HEK293 (cell line): ENCODE measurements at regions not wholly inside any gene's neighbourhood (a gene's known extent, or its start where the extent isn't known, plus 50 kb on each side); places are given as distances from the start of the nearest gene placed in this dataset.

Source experiments
- CTCF ChIA-PET: fragments of 350-600 bp; formaldehyde crosslinking; extraction: SDS; loops from one replicate; lab custom pipeline; 2021; ENCODE audit warnings: antibody characterized with exemption; lab: Yijun Ruan, JAX
- POLR2A ChIA-PET: fragments of 300-600 bp; formaldehyde crosslinking; extraction: SDS; loops from one replicate; lab custom pipeline; 2020; ENCODE audit warnings: antibody characterized with exemption, inconsistent platforms; lab: Yijun Ruan, JAX
- H3K27ac ChIP-seq: fragments of 200-500 bp; sonication (Bioruptor generic); 2 replicates; pipeline ENCODE4 v1.5.1; 2014; ENCODE audit warnings: low read depth, low read length, control low read depth, inconsistent platforms; ENCODE audit errors: extremely low read depth
- H3K36me3 ChIP-seq, 2 experiments: fragments of 200-500 bp in 1 of 2; sonication (Bioruptor generic) in 1 of 2; 1 replicate in 1 of 2; 2 replicates in 1 of 2; pipeline ENCODE4 v1.5.1; 2014 to 2017; ENCODE audit warnings: inconsistent platforms in 2 of 2, low read length in 2 of 2; ENCODE audit not compliant: control insufficient read depth in 2 of 2, insufficient read depth in 1 of 2
- H3K4me1 ChIP-seq: fragments of 200-500 bp; sonication (Bioruptor generic); 2 replicates; pipeline ENCODE4 v1.5.1; 2014; ENCODE audit warnings: mild to moderate bottlenecking, low read length, inconsistent platforms; ENCODE audit not compliant: control insufficient read depth, insufficient read depth
- H3K4me3 ChIP-seq: 2 replicates; pipeline ENCODE4 v1.5.1; 2011; ENCODE audit warnings: low read depth, mild to moderate bottlenecking, control low read depth, low read length, moderate library complexity
- H3K9me3 ChIP-seq: fragments of 200-500 bp; sonication (Bioruptor generic); 2 replicates; pipeline ENCODE4 v1.5.1; 2014; ENCODE audit warnings: low read depth, low read length, inconsistent platforms; ENCODE audit not compliant: control insufficient read depth, insufficient read depth
- BCL11A ChIP-seq: fragments of 450-650 bp; formaldehyde crosslinking; IDR thresholded peaks from 2 replicates; pipeline ENCODE4 v1.5.1; 2016; ENCODE audit warnings: low read depth, missing biosample characterization, missing genetic modification characterization
- GLIS1 ChIP-seq: fragments of 450-650 bp; formaldehyde crosslinking; IDR thresholded peaks from 2 replicates; pipeline ENCODE4 v1.5.1; 2016; ENCODE audit warnings: missing biosample characterization, missing genetic modification characterization
- SCRT2 ChIP-seq: fragments of 450-650 bp; formaldehyde crosslinking; IDR thresholded peaks from 2 replicates; pipeline ENCODE4 v1.5.1; 2016; ENCODE audit warnings: missing biosample characterization, missing genetic modification characterization
- SETDB1 ChIP-seq: IDR thresholded peaks from one replicate; pipeline ENCODE4 v1.6.1; 2017; ENCODE audit warnings: mild to moderate bottlenecking, low read length, moderate library complexity, mixed read lengths; ENCODE audit not compliant: insufficient read length
- SP3 ChIP-seq: fragments of 450-650 bp; formaldehyde crosslinking; IDR thresholded peaks from 2 replicates; pipeline ENCODE4 v1.5.1; 2016; ENCODE audit warnings: missing biosample characterization, missing genetic modification characterization
- SP7 ChIP-seq: fragments of 450-650 bp; formaldehyde crosslinking; IDR thresholded peaks from 2 replicates; pipeline ENCODE4 v1.5.1; 2016; ENCODE audit warnings: missing biosample characterization, missing genetic modification characterization
- ZFHX2 ChIP-seq: fragments of 450-650 bp; formaldehyde crosslinking; conservative IDR thresholded peaks from 2 replicates; pipeline ENCODE4 v1.5.1; 2016; ENCODE audit warnings: missing biosample characterization, missing genetic modification characterization
- ZFP37 ChIP-seq: fragments of 450-650 bp; formaldehyde crosslinking; IDR thresholded peaks from 2 replicates; pipeline ENCODE4 v1.5.1; 2016; ENCODE audit warnings: missing biosample characterization, missing genetic modification characterization
- ZNF121 ChIP-seq: fragments of 450-650 bp; formaldehyde crosslinking; IDR thresholded peaks from 2 replicates; pipeline ENCODE4 v1.5.1; 2016; ENCODE audit warnings: missing biosample characterization, missing genetic modification characterization
- ZNF140 ChIP-seq: fragments of 450-650 bp; formaldehyde crosslinking; IDR thresholded peaks from 2 replicates; pipeline ENCODE4 v1.5.1; 2016; ENCODE audit warnings: missing biosample characterization, missing genetic modification characterization
- ZNF274 ChIP-seq, 2 experiments: fragments of 200-500 bp in 1 of 2; fragments of 450-650 bp in 1 of 2; sonication (Bioruptor generic) in 1 of 2; formaldehyde crosslinking in 1 of 2; IDR thresholded peaks; 2 replicates each; pipeline versions ENCODE4 v1.5.1 to v1.6.1; 2014 to 2016; ENCODE audit warnings: borderline replicate concordance in 1 of 2, inconsistent platforms in 1 of 2, low read length in 1 of 2, missing biosample characterization in 1 of 2, missing genetic modification characterization in 1 of 2
- ZNF473 ChIP-seq: fragments of 450-650 bp; formaldehyde crosslinking; IDR thresholded peaks from 2 replicates; pipeline ENCODE4 v1.5.1; 2017; ENCODE audit warnings: missing biosample characterization, missing genetic modification characterization
- ZNF549 ChIP-seq: fragments of 450-650 bp; IDR thresholded peaks from 2 replicates; pipeline ENCODE4 v1.5.1; 2018; ENCODE audit warnings: missing biosample characterization, missing genetic modification characterization, mild to moderate bottlenecking, inconsistent platforms, moderate library complexity
- ZNF560 ChIP-seq: fragments of 450-650 bp; formaldehyde crosslinking; IDR thresholded peaks from 2 replicates; pipeline ENCODE4 v1.5.1; 2017; ENCODE audit warnings: missing biosample characterization, missing genetic modification characterization, borderline replicate concordance
- ZNF654 ChIP-seq: fragments of 450-650 bp; formaldehyde crosslinking; IDR thresholded peaks from 2 replicates; pipeline ENCODE4 v1.5.1; 2016; ENCODE audit warnings: low read depth, missing biosample characterization, missing genetic modification characterization
- ZSCAN30 ChIP-seq: fragments of 450-650 bp; IDR thresholded peaks from 2 replicates; pipeline ENCODE4 v1.5.1; 2018; ENCODE audit warnings: missing biosample characterization, mild to moderate bottlenecking, missing genetic modification characterization, moderate library complexity
- TF ChIP-seq, protein P1 (sequence below): fragments of 450-650 bp; formaldehyde crosslinking; IDR thresholded peaks from 2 replicates; pipeline ENCODE4 v1.5.1; 2016; ENCODE audit warnings: missing biosample characterization, missing genetic modification characterization
- TF ChIP-seq, protein P2 (sequence below): fragments of 450-650 bp; formaldehyde crosslinking; conservative IDR thresholded peaks from 2 replicates; pipeline ENCODE4 v1.5.1; 2016; ENCODE audit warnings: low read depth, missing biosample characterization, missing genetic modification characterization

DNA sequence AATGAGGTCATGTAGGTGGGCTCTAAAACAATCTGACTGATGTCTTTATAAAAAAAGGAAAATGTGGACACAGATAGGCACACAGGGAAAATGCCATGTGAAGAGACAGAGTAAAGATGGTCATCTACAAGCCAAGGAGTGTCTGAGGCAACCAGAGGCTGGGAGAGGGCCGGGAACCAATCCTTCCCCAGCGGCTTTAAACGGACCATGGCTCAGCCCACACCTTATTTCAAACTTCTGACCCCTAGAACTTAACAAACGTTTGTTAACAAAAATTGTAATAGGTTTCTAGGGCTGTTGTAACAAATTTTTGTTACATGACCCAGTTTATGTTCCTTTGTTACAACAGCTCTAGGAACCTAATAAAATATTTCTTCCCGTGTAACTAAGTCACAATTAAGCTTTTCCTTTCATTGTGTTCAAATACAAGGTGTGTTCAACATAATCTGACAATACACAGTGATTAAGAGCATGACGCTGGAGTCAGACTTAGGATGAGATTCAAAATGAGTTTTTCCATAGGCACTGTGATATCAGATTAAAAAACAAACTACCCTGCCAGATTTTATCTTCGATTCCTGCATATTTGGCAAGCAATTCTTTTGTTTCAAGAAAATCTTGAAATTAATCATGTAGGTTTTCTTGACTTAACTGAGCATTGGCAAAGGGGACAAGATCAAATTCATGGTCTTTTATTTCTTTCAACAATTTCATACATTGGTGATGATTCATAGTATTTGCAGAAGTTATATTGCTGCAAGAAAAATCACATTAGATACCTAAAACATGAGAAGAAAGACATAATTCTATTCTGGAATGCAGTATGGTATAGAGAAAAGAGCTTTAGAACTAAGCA lies 169.5 kb upstream of the RIPOR2 start:
- TF ChIP-seq SP3 (tag by site-specific recombination) (no peak), ZNF549 (tag by site-specific recombination) (no peak), ZNF654 (no peak), ZNF274 (IDR thresholded peaks at IDR 0.05; ENCODE audit: low read length) (no peak), ZNF274 (tag by site-specific recombination; IDR thresholded peaks at IDR 0.05; ENCODE audit: borderline replicate concordance) (no peak), ZNF140 (no peak), ZFHX2 (tag by site-specific recombination) (no peak), ZSCAN30 (tag by site-specific recombination) (no peak), SCRT2 (tag by site-specific recombination) (no peak)
- ChIA-PET CTCF (no interaction called here), POLR2A (no interaction called here)
- Histone ChIP-seq H3K27ac (no peak overlapping the region), H3K4me3 (no peak overlapping the region), H3K9me3 (no peaks in the 10 kb centered on the region), H3K36me3 (no peaks in the 10 kb centered on the region), H3K4me1 (no peaks in the 10 kb centered on the region; the same call in 1 of the 2 replicates)

GRCh38 chr6:25107218-25107617 lies 171.5 kb upstream of the RIPOR2 start:
- POLR2A ChIA-PET, result no interaction called here
- H3K9me3 ChIP-seq, result no peaks in the 10 kb centered on the region
- no peak for TF ChIP-seq BCL11A (tag by site-specific recombination)
- TF ChIP-seq SP7, result no peak
- TF ChIP-seq, protein P1, sequence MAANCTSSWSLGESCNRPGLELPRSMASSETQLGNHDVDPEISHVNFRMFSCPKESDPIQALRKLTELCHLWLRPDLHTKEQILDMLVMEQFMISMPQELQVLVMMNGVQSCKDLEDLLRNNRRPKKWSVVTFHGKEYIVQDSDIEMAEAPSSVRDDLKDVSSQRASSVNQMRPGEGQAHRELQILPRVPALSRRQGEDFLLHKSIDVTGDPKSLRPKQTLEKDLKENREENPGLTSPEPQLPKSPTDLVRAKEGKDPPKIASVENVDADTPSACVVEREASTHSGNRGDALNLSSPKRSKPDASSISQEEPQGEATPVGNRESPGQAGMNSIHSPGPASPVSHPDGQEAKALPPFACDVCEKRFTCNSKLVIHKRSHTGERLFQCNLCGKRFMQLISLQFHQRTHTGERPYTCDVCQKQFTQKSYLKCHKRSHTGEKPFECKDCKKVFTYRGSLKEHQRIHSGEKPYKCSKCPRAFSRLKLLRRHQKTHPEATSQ (tag by site-specific recombination), result no peak
- no peak for TF ChIP-seq ZNF560 (tag by site-specific recombination)
- no peak for TF ChIP-seq ZNF121 (tag by site-specific recombination)
- no peak for TF ChIP-seq ZNF473
- no peak for TF ChIP-seq ZFP37 (tag by site-specific recombination)
- TF ChIP-seq, protein P2, sequence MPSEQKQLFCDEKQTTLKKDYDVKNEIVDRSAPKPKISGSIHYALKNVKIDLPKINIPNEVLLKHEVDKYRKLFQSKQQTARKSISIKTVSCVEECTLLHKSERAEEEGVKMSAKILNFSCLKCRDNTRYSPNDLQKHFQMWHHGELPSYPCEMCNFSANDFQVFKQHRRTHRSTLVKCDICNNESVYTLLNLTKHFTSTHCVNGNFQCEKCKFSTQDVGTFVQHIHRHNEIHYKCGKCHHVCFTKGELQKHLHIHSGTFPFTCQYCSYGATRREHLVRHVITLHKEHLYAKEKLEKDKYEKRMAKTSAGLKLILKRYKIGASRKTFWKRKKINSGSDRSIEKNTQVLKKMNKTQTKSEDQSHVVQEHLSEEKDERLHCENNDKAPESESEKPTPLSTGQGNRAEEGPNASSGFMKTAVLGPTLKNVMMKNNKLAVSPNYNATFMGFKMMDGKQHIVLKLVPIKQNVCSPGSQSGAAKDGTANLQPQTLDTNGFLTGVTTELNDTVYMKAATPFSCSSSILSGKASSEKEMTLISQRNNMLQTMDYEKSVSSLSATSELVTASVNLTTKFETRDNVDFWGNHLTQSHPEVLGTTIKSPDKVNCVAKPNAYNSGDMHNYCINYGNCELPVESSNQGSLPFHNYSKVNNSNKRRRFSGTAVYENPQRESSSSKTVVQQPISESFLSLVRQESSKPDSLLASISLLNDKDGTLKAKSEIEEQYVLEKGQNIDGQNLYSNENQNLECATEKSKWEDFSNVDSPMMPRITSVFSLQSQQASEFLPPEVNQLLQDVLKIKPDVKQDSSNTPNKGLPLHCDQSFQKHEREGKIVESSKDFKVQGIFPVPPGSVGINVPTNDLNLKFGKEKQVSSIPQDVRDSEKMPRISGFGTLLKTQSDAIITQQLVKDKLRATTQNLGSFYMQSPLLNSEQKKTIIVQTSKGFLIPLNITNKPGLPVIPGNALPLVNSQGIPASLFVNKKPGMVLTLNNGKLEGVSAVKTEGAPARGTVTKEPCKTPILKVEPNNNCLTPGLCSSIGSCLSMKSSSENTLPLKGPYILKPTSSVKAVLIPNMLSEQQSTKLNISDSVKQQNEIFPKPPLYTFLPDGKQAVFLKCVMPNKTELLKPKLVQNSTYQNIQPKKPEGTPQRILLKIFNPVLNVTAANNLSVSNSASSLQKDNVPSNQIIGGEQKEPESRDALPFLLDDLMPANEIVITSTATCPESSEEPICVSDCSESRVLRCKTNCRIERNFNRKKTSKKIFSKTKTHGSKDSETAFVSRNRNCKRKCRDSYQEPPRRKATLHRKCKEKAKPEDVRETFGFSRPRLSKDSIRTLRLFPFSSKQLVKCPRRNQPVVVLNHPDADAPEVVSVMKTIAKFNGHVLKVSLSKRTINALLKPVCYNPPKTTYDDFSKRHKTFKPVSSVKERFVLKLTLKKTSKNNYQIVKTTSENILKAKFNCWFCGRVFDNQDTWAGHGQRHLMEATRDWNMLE, result no peak
- no peak for TF ChIP-seq SETDB1
- no peak for TF ChIP-seq GLIS1 (tag by site-specific recombination)
- TF ChIP-seq, all 188 proteins: peak for 0
- Histone ChIP-seq H3K4me1 (no peaks in the 10 kb centered on the region), H3K4me3 (no peak overlapping the region), H3K27ac (no peak overlapping the region), H3K36me3 (no peaks in the 10 kb centered on the region)
- CTCF ChIA-PET, result interaction anchor here (0.6 kb wide), 1 partner anchor 311 kb away, joined by 3 read pairs; no protein-coding TSS in a partner anchor
